PC-9 (cell line): ENCODE measurements at regions not wholly inside any gene's neighbourhood (a gene's known extent, or its start where the extent isn't known, plus 50 kb on each side); places are given as distances from the start of the nearest gene placed in this dataset.

Source experiments
- CTCF ChIP-seq: fragments of 200-600 bp; sonication (generic); conservative IDR thresholded peaks from 2 replicates; pipeline ENCODE4 v1.6.1; 2017; ENCODE audit warnings: mixed run types, antibody characterized with exemption, mild to moderate bottlenecking, moderate library complexity
- EZH2 ChIP-seq: fragments of 200-600 bp; sonication (generic); IDR thresholded peaks from 2 replicates; pipeline ENCODE4 v1.8.0; 2017; ENCODE audit warnings: antibody characterized with exemption, low read depth

DNA sequence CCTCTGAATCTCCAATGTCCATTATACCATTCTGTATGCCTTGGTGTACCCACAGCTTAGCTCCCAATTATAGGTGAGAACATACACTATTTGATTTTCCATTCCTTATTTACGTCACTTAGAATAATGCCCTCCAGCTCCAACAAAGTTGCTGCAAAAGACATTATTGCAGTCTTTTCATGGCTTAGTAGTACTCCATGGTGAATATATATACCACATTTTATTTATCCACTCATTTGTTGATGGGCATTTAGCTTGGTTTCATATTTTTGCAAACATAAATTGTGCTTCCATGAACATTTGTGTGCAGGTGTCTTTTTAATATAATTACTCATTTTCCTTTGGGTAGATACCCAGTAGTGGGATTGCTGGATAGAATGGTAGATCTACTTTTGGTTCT lies 374.1 kb upstream of the HTR1E start:
- TF ChIP-seq CTCF: no peak
- no peak for TF ChIP-seq EZH2
